Prostate gland (tissue), 2 donors: ENCODE measurements at regions not wholly inside any gene's neighbourhood (a gene's known extent, or its start where the extent isn't known, plus 50 kb on each side); places are given as distances from the start of the nearest gene placed in this dataset.
A peak's percentile ranks its signal among the peaks of the same experiment; 100 is the strongest.
"Not testable (repeated sequence)": the region's sequence is repeated elsewhere in the genome, so short reads cannot be mapped to it uniquely, and the experiment has no call there.

Source experiments
- DNase-seq: peaks from one replicate; pipeline ENCODE4 v3.0.0-alpha.2; 2019; ENCODE audit warnings: low spot score
- H3K27ac ChIP-seq, 2 donors: fragments of 200-600 bp; sonication (generic); 2 replicates each; pipeline ENCODE4 v1.5.1; 2017 to 2019
- H3K27me3 ChIP-seq: fragments of 200-600 bp; sonication (generic); replicated peaks from 2 replicates; pipeline ENCODE4 v1.5.1; 2019; ENCODE audit not compliant: insufficient read depth
- H3K36me3 ChIP-seq, 2 donors: fragments of 200-600 bp; sonication (generic); 1 replicate in 1 of 2; 2 replicates in 1 of 2; pipeline versions ENCODE4 v1.5.1 to v1.8.1; 2017 to 2019
- H3K4me1 ChIP-seq: fragments of 200-600 bp; sonication (generic); replicated peaks from 2 replicates; pipeline ENCODE4 v1.5.1; 2019
- H3K4me3 ChIP-seq, 2 donors: fragments of 200-600 bp; sonication (generic); 2 replicates each; pipeline ENCODE4 v1.5.1; 2017 to 2019
- H3K9me3 ChIP-seq: fragments of 200-600 bp; sonication (generic); 2 replicates; pipeline ENCODE4 v1.5.1; 2017
- POLR2A ChIP-seq: fragments of 450-650 bp; IDR thresholded peaks from one replicate; pipeline ENCODE4 v1.6.1; 2016; ENCODE audit warnings: antibody characterized with exemption, mild to moderate bottlenecking
- POLR2AphosphoS5 ChIP-seq: sonication (generic); formaldehyde crosslinking; IDR thresholded peaks from one replicate; pipeline ENCODE4 v1.6.1; 2017; ENCODE audit warnings: antibody characterized with exemption
- WGBS: methylation state at CpG from one replicate; pipeline ENCODE4 v1.1.5; 2018; 5-methylcytosine and 5-hydroxymethylcytosine counted together
- intact Hi-C: fragments of 100-400 bp; cut with DNase I; formaldehyde crosslinking; loops from one replicate; pipeline ENCODE4 v1.14.2; 2022
- TF ChIP-seq, protein P1 (sequence below), 4 experiments: fragments of 200-600 bp in 2 of 4; fragments of 450-650 bp in 2 of 4; sonication (generic) in 2 of 4; IDR thresholded peaks; 1 replicate in 3 of 4; 2 replicates in 1 of 4; pipeline ENCODE4 v1.5.1; 2016 to 2019; ENCODE audit warnings: antibody characterized with exemption in 4 of 4, mild to moderate bottlenecking in 2 of 4, moderate library complexity in 2 of 4

DNA sequence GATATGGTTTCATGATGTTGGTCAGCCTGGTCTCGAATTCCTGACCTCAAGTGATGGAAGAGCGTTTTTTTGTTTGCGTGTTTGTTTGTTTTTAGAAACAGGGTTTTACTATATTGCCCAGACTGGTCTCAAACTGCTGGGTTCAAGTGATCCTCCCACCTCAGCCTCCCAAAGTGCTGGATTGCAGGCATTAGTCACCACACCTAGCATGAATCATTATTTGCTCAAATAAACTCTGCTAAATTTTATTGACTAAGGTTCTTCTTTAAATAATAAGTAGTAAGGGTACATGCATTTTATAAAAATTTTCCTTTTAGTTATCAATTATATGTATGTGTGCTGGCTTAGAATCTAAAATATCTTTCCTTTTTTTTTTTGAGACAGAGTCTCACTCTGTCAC, 52.9 kb downstream of the ZBTB9 start:
- 91% methylated on average over 3 of the region's 3 CpGs for WGBS
- Histone ChIP-seq H3K27ac (no peak overlapping the region), H3K4me3 (no peak overlapping the region), H3K9me3 (no peaks in the 10 kb centered on the region), H3K4me1 (no peaks in the 10 kb centered on the region), H3K36me3 (no peaks in the 10 kb centered on the region), H3K27me3 (no peaks in the 10 kb centered on the region)
- TF ChIP-seq, protein P1, sequence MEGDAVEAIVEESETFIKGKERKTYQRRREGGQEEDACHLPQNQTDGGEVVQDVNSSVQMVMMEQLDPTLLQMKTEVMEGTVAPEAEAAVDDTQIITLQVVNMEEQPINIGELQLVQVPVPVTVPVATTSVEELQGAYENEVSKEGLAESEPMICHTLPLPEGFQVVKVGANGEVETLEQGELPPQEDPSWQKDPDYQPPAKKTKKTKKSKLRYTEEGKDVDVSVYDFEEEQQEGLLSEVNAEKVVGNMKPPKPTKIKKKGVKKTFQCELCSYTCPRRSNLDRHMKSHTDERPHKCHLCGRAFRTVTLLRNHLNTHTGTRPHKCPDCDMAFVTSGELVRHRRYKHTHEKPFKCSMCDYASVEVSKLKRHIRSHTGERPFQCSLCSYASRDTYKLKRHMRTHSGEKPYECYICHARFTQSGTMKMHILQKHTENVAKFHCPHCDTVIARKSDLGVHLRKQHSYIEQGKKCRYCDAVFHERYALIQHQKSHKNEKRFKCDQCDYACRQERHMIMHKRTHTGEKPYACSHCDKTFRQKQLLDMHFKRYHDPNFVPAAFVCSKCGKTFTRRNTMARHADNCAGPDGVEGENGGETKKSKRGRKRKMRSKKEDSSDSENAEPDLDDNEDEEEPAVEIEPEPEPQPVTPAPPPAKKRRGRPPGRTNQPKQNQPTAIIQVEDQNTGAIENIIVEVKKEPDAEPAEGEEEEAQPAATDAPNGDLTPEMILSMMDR (IDR thresholded peaks at IDR 0.05): no peak
- TF ChIP-seq POLR2AphosphoS5 (no peak), POLR2A (no peak)
- no peak for DNase-seq
- intact Hi-C loops: no loop called here

DNA sequence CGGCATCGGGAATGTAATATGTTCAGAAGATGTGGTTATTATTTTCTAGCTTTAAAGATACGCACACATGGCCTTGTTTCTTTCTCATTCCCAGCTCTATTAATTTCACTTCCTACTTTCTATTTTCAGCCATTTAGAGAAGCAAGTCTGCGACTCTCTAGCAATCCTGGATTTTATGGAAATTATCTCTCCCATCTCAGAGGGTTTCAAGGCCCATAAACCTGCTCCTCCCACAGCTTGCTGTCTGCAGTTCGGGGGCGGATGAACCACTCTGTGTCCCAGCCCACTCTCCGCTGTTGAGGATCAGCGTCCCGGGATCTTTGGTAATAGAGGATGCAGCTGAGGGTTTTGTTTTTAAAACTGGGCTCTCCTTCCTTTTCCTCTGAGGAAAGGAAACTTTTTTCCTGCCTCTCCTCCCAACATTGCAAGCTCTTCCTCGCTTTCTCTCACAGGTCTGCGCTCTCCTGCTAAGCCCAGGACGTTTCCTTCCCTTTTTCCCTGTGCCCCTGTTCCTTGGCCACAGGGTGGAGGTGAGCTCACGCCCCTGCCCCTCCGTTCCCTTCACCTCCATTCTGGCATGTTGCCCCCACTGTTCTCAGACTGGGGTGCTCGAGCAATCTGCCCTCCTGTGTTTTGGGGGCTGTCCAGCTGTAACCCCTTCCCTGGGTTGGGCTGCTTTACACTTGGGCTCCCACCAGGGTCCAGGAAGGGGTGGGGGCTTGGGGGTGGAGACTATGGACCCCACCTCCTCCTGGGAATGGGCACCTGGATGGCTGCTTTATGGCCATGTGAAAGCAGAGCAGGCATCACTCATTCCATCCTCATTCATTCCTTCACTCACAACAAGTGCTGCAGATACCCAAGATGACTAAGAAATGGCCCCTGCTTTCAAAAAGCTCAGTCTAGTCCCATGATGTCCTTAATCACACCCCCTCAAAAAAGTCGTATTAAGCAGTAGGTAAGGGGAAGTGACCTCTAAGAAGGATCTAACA, 54.9 kb downstream of the ZBTB9 start:
- no peak overlapping the region for H3K4me3 ChIP-seq

DNA sequence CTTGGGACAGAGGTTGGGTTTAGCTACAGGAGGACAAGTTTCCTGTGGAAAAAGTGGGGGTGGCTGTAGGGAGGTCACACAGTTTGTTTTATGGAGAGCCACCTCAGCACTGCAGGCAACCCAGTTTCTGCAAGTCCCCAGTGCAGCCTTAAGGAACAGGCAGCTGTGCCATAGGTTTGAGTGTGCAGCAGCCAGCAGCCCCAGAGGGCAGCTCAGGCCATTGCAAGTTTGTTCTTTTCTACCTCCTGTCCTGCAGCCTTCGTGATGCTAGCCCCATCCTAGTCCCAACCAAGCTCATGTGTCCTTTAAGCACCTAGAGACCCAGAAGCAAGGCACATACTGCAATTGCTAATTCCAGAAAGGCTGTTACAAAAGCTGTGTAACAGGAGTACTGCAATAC, 58.8 kb downstream of the ZBTB9 start:
- Histone ChIP-seq H3K27ac (no peak overlapping the region), H3K36me3 (no peaks in the 10 kb centered on the region), H3K9me3 (no peaks in the 10 kb centered on the region), H3K27me3 (no peaks in the 10 kb centered on the region), H3K4me3 (no peak overlapping the region), H3K4me1 (no peaks in the 10 kb centered on the region)
- intact Hi-C loops: no loop called here
- DNase-seq: no peak
- WGBS: 93% methylated on average over 1 of the region's 1 CpG
- no peak for TF ChIP-seq POLR2A
- TF ChIP-seq POLR2AphosphoS5: no peak
- TF ChIP-seq, protein P1 (IDR thresholded peaks at IDR 0.05): no peak

More for the DNA sequence above, 54.9 kb downstream of the ZBTB9 start:
- peak; percentile 6 for TF ChIP-seq POLR2AphosphoS5
- TF ChIP-seq, protein P1 (IDR thresholded peaks at IDR 0.05): no peak
- Histone ChIP-seq H3K4me1 (no peaks in the 10 kb centered on the region), H3K27me3 (no peaks in the 10 kb centered on the region), H3K9me3 (no peaks in the 10 kb centered on the region), H3K27ac (no peak overlapping the region), H3K36me3 (no peaks in the 10 kb centered on the region)
- DNase-seq: no peak
- intact Hi-C loops: no loop called here
- 14% methylated on average over 16 of the region's 16 CpGs for WGBS

DNA sequence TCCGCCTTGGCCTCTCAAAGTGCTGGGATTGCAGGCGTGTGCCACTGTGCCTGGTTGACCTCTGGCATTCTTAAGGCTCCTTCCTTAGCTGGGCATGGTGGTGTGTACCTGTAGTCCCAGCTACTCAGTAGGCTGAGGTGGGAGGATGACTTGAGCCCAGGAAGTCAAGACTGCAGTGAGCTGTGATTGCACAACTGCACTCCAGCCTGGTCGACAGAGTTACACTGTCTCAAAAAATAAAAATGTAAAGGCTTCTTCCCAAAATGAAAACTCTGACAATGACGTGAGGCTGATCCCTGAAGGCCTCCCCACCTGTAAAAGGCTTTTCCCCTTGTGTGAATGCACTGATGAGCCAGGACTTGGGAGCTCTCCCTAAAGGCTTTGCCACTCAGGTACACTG, 62.4 kb downstream of the ZBTB9 start:
- no peaks in the 10 kb centered on the region for H3K4me1 ChIP-seq
- H3K36me3 ChIP-seq: no peaks in the 10 kb centered on the region
- H3K9me3 ChIP-seq: no peaks in the 10 kb centered on the region
- intact Hi-C loops: no loop called here
- no peaks in the 10 kb centered on the region for H3K27me3 ChIP-seq
- H3K4me3 ChIP-seq: no peak overlapping the region
- no peak overlapping the region for H3K27ac ChIP-seq
- TF ChIP-seq POLR2A: no peak
- TF ChIP-seq, protein P1 (IDR thresholded peaks at IDR 0.05): no peak
- TF ChIP-seq POLR2AphosphoS5: no peak
- 74% methylated on average over 4 of the region's 4 CpGs for WGBS
- no peak for DNase-seq

DNA sequence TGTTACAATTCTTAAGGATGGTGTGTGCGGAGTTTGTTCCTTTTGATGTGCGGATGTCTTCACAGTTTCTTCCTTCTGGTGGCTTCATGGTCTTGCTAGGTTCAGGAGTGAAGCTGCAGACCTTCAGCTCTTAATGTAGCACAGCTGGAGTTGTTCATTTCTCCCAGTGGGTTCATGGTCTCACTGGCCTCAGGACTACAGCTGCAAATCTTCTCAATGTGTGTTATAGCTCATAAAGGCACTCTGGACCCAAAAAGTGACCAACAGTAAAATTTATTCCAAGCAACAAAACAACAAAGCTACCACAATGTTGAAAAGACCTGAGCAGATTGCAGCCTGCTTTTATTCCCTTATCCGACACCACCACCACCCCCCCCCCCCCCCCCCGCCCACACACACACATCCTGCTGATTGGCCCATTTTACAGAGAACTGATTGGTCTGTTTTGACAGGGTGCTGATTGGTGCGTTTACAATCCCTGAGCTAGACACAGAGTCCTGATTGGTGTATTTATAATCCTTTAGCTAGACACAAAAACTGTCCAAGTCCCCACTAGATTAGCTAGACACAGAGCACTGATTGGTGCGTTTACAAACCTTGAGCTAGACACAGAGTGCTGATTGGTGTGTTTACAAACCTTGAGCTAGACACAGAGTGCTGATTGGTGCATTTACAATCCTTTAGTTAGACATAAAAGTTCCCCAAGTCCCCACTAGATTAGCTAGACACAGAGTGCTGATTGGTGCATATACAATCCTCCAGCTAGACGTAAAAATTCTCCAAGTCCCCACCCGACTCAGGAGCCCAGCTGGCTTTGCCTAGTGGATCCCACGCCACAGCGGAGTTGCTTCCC, 59.2 kb downstream of the BAK1 start:
- H3K27ac ChIP-seq, DNase-seq, intact Hi-C loops, H3K4me3 ChIP-seq, H3K36me3 ChIP-seq, H3K9me3 ChIP-seq, H3K27me3 ChIP-seq, H3K4me1 ChIP-seq: not testable (repeated sequence)
- 86% methylated on average over 10 of the region's 10 CpGs for WGBS
